ENCODE measurements at regions not wholly inside any gene's neighbourhood (a gene's known extent, or its start where the extent isn't known, plus 50 kb on each side); places are given as distances from the start of the nearest gene placed in this dataset.

GRCh38 chr7:81330108-81330507 lies 411.3 kb upstream of the SEMA3C start:
- Mint-ChIP-seq H3K36me3 (ENCODE audit: insufficient read depth, unreplicated experiment) (no peaks in the 10 kb centered on the region), H3K9me3 (ENCODE audit: unreplicated experiment) (no peaks in the 10 kb centered on the region), H3K4me1 (ENCODE audit: low read depth, unreplicated experiment) (peaks cover 6% of the 10 kb centered on the region), H3K27ac (ENCODE audit: unreplicated experiment) (no peak overlapping the region), H3K4me3 (ENCODE audit: unreplicated experiment) (no peak overlapping the region), H3K27me3 (ENCODE audit: insufficient read depth, unreplicated experiment) (no peaks in the 10 kb centered on the region)
- DNase-seq, result no peak
- BruUV-seq (replicated peaks), result no TSS peak
- Histone ChIP-seq H3K4me1 (0 out of 2 replicates have a peak, but pooled peaks cover 7% of the 10 kb centered on the region), H3K4me3 (ENCODE audit: low read depth, low read length) (no peak overlapping the region), H3K36me3 (ENCODE audit: control insufficient read depth, insufficient read depth, low read length) (no peaks in the 10 kb centered on the region), H3K27me3 (replicated peaks; ENCODE audit: control insufficient read depth, insufficient read depth, low read length) (no peaks in the 10 kb centered on the region), H3K9me3 (peaks cover 9% of the 10 kb centered on the region; the same call in 1 of the 2 replicates)
- ChIA-PET POLR2A (no interaction called here), CTCF (no interaction called here)
- TF ChIP-seq, protein P1, sequence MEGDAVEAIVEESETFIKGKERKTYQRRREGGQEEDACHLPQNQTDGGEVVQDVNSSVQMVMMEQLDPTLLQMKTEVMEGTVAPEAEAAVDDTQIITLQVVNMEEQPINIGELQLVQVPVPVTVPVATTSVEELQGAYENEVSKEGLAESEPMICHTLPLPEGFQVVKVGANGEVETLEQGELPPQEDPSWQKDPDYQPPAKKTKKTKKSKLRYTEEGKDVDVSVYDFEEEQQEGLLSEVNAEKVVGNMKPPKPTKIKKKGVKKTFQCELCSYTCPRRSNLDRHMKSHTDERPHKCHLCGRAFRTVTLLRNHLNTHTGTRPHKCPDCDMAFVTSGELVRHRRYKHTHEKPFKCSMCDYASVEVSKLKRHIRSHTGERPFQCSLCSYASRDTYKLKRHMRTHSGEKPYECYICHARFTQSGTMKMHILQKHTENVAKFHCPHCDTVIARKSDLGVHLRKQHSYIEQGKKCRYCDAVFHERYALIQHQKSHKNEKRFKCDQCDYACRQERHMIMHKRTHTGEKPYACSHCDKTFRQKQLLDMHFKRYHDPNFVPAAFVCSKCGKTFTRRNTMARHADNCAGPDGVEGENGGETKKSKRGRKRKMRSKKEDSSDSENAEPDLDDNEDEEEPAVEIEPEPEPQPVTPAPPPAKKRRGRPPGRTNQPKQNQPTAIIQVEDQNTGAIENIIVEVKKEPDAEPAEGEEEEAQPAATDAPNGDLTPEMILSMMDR (IDR thresholded peaks at IDR 0.05; ENCODE audit: insufficient read depth in 1 of 2, low read depth in 1 of 2, low read length in 1 of 2, severe bottlenecking in 1 of 2, unreplicated experiment in 1 of 2), result no peak
- intact Hi-C loops (cut with micrococcal nuclease; ENCODE audit: unreplicated experiment), result loop anchor here (5.0 kb wide), 1 partner anchor 258 kb away; no protein-coding TSS in a partner anchor

DNA sequence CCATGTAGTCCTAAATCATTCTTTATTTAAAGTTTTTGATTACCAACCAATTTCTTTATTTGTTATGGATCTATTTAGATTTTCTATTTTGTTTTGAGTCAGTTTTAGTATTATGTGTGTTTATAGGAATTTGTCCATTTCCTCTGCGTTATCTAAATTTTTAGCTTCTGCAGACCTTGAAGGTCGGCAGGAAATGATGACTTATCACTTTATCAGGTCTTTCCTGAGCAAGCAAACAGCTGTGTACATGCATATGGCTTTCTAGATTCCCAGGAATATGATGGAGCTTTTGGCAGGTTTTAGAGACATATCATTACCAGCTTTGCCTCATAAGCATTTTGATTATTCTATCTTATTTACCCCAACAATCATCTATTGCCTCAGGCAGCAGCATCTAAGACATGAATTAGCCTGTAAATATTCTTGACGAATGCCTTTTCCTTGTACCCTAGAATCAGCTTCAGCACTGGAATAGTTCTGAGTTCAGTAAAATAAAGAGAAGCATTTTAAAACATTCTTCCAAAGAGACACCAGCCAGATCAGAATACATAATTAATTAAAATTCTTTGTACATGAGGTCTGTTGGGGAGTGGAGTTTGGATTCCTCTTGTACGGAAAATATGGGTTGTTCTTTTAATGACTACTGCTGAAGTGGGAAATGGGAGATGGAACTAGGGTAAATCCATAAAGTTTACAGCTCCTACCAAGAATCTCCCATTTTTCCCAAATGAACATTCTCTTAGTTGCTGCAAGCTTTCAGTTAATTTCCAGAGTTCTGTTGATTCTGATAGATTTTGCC lies 408.8 kb upstream of the SEMA3C start:
- no peak overlapping the region for H3K27ac Mint-ChIP-seq (ENCODE audit: unreplicated experiment)
- no TSS peak for BruUV-seq (replicated peaks)
- Histone ChIP-seq H3K9me3 (peaks cover 9% of the 10 kb centered on the region; the same call in 1 of the 2 replicates), H3K4me1 (peaks cover 10% of the 10 kb centered on the region), H3K4me3 (ENCODE audit: low read depth, low read length) (no peak overlapping the region), H3K36me3 (ENCODE audit: control insufficient read depth, insufficient read depth, low read length) (no peaks in the 10 kb centered on the region), H3K27me3 (replicated peaks; ENCODE audit: control insufficient read depth, insufficient read depth, low read length) (no peaks in the 10 kb centered on the region)
- H3K4me1 Mint-ChIP-seq (ENCODE audit: low read depth, unreplicated experiment), result peaks cover 6% of the 10 kb centered on the region
- no peak overlapping the region for H3K4me3 Mint-ChIP-seq (ENCODE audit: unreplicated experiment)
- TF ChIP-seq, protein P1 (IDR thresholded peaks at IDR 0.05; ENCODE audit: insufficient read depth in 1 of 2, low read depth in 1 of 2, low read length in 1 of 2, severe bottlenecking in 1 of 2, unreplicated experiment in 1 of 2), result no peak
- H3K9me3 Mint-ChIP-seq (ENCODE audit: unreplicated experiment), result no peaks in the 10 kb centered on the region
- no peaks in the 10 kb centered on the region for H3K27me3 Mint-ChIP-seq (ENCODE audit: insufficient read depth, unreplicated experiment)
- H3K36me3 Mint-ChIP-seq (ENCODE audit: insufficient read depth, unreplicated experiment), result no peaks in the 10 kb centered on the region
- POLR2A ChIA-PET, result no interaction called here
- CTCF ChIA-PET, result interaction anchor here (0.6 kb wide), 1 partner anchor 154 kb away, joined by 4 read pairs; no protein-coding TSS in a partner anchor
- no peak for DNase-seq
- intact Hi-C loops (cut with micrococcal nuclease; ENCODE audit: unreplicated experiment), result no loop called here

GRCh38 chr7:81321949-81322348 lies 403.1 kb upstream of the SEMA3C start:
- TF ChIP-seq, protein P1 (IDR thresholded peaks at IDR 0.05; ENCODE audit: insufficient read depth in 1 of 2, low read depth in 1 of 2, low read length in 1 of 2, severe bottlenecking in 1 of 2, unreplicated experiment in 1 of 2), result no peak
- Histone ChIP-seq H3K27me3 (replicated peaks; ENCODE audit: control insufficient read depth, insufficient read depth, low read length) (no peaks in the 10 kb centered on the region), H3K9me3 (peaks cover 8% of the 10 kb centered on the region; the same call in 1 of the 2 replicates), H3K36me3 (ENCODE audit: control insufficient read depth, insufficient read depth, low read length) (no peaks in the 10 kb centered on the region), H3K4me3 (ENCODE audit: low read depth, low read length) (no peak overlapping the region), H3K4me1 (peaks cover 12% of the 10 kb centered on the region)
- CTCF ChIA-PET, result no interaction called here
- intact Hi-C loops (cut with micrococcal nuclease; ENCODE audit: unreplicated experiment), result loop anchor here (5.0 kb wide), 1 partner anchor 125 kb away; no protein-coding TSS in a partner anchor
- H3K27me3 Mint-ChIP-seq (ENCODE audit: insufficient read depth, unreplicated experiment), result no peaks in the 10 kb centered on the region
- DNase-seq, result peak in 1 of 2 experiments; percentile 6
- BruUV-seq (replicated peaks), result no TSS peak
- peaks cover 11% of the 10 kb centered on the region for H3K4me1 Mint-ChIP-seq (ENCODE audit: low read depth, unreplicated experiment)
- no peaks in the 10 kb centered on the region for H3K36me3 Mint-ChIP-seq (ENCODE audit: insufficient read depth, unreplicated experiment)
- POLR2A ChIA-PET, result no interaction called here
- no peak overlapping the region for H3K4me3 Mint-ChIP-seq (ENCODE audit: unreplicated experiment)
- no peaks in the 10 kb centered on the region for H3K9me3 Mint-ChIP-seq (ENCODE audit: unreplicated experiment)
- no peak overlapping the region for H3K27ac Mint-ChIP-seq (ENCODE audit: unreplicated experiment)
